ENCODE measurements at regions not wholly inside any gene's neighbourhood (a gene's known extent, or its start where the extent isn't known, plus 50 kb on each side); places are given as distances from the start of the nearest gene placed in this dataset.

DNA sequence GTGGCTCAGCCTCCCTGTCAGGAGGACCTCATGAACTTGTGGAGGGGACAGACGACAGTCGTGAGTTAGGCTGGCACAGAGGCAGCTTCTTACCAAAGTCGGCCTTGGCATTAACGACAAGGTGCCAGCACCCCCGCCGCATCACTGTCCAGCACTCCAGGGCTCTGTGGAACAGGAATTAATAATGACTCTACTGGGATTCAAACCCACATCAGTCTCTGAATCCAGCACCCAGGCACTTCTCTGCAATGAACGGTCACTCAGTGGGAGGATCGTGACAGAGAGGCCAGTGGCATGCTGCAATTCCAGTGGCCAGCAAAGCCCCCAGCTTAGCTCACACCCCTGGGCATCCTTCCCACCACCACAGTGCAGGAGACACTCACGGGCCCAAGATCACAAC, 263.3 kb upstream of the ADAMTS16 start:
- Histone ChIP-seq H3K4me1 (ENCODE audit: insufficient read depth) (peaks cover 3% of the 10 kb centered on the region), H3K36me3 (no peaks in the 10 kb centered on the region), H3K9me3 (no peaks in the 10 kb centered on the region), H3K4me3 (no peak overlapping the region), H3K27ac (no peak overlapping the region), H3K27me3 (no peaks in the 10 kb centered on the region)
- TF ChIP-seq EP300 (IDR thresholded peaks at IDR 0.05) (no peak), POLR2A (IDR thresholded peaks at IDR 0.05) (no peak)
- TF ChIP-seq, protein P1, sequence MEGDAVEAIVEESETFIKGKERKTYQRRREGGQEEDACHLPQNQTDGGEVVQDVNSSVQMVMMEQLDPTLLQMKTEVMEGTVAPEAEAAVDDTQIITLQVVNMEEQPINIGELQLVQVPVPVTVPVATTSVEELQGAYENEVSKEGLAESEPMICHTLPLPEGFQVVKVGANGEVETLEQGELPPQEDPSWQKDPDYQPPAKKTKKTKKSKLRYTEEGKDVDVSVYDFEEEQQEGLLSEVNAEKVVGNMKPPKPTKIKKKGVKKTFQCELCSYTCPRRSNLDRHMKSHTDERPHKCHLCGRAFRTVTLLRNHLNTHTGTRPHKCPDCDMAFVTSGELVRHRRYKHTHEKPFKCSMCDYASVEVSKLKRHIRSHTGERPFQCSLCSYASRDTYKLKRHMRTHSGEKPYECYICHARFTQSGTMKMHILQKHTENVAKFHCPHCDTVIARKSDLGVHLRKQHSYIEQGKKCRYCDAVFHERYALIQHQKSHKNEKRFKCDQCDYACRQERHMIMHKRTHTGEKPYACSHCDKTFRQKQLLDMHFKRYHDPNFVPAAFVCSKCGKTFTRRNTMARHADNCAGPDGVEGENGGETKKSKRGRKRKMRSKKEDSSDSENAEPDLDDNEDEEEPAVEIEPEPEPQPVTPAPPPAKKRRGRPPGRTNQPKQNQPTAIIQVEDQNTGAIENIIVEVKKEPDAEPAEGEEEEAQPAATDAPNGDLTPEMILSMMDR (IDR thresholded peaks at IDR 0.05): no peak
- intact Hi-C loops (cut with DNase I): loop anchor here in 3 of 4 donors (5.0 to 10.0 kb wide), 2 partner anchors 528 to 540 kb away; no protein-coding TSS in a partner anchor
- WGBS, 3 donors: 85 to 89% (median 87%) methylated on average over 9 of the region's 9 CpGs
- no peak for DNase-seq

DNA sequence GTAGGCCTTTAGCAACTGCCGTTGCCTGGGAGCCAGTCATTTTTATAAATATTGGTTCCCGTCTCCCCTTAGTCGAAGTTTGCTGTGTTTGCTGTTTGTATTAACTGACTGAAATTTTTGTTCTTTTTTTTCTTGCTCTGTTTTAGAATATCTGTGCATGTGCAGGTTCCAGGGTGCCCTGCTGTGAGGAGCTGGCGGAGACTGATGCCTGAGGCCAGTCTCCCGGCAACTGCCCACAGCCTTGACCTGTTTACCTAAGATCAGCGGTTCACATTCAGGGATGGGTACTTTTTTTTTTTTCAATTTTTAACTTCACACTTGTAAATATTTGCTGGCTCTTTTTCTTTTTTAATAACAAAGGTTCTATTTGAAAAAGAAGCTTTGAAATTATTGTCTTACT, 262.6 kb upstream of the ADAMTS16 start:
- Histone ChIP-seq H3K9me3 (no peaks in the 10 kb centered on the region), H3K4me1 (ENCODE audit: insufficient read depth) (peaks cover 6% of the 10 kb centered on the region), H3K27ac (no peak overlapping the region), H3K27me3 (no peaks in the 10 kb centered on the region), H3K4me3 (no peak overlapping the region), H3K36me3 (no peaks in the 10 kb centered on the region)
- WGBS, 3 donors: 74 to 89% (median 79%) methylated on average over 6 of the region's 6 CpGs
- TF ChIP-seq, protein P1 (IDR thresholded peaks at IDR 0.05): no peak
- no peak for TF ChIP-seq POLR2A (IDR thresholded peaks at IDR 0.05)
- DNase-seq: no peak
- intact Hi-C loops (cut with DNase I): loop anchor here in 3 of 4 donors (5.0 to 10.0 kb wide), 2 partner anchors 527 to 540 kb away; no protein-coding TSS in a partner anchor

DNA sequence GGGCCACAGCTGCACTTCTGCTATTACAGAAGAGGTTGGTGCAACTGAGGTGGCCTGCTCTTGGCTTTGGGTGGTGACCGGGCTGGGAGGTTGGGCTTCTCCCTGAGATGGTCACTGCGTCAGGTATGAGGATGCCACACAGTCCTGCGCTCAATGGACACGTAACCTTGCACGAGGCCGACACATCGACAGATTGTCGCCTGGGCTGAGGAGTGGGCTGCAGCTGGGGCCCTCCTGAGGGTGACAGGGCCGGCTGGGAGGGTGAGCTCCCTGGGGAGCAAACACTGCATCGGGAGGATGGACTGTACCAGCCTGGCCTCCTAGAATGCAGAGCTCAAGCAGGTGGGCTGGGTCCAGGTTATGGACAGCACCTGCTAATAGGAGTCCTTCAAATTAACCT, 261.1 kb upstream of the ADAMTS16 start:
- no peaks in the 10 kb centered on the region for H3K27me3 ChIP-seq
- intact Hi-C loops (cut with DNase I): loop anchor here in 3 of 4 donors (5.0 to 10.0 kb wide), 2 partner anchors 526 to 538 kb away; no protein-coding TSS in a partner anchor
- no peak overlapping the region for H3K27ac ChIP-seq
- 87 to 92% (median 91%) methylated on average over 10 of the region's 10 CpGs for WGBS, 3 donors
- H3K4me1 ChIP-seq (ENCODE audit: insufficient read depth): peaks cover 6% of the 10 kb centered on the region
- no peaks in the 10 kb centered on the region for H3K36me3 ChIP-seq
- H3K4me3 ChIP-seq: no peak overlapping the region
- no peaks in the 10 kb centered on the region for H3K9me3 ChIP-seq
- no peak for DNase-seq
- TF ChIP-seq EP300 (IDR thresholded peaks at IDR 0.05): no peak
- TF ChIP-seq, protein P1 (IDR thresholded peaks at IDR 0.05): no peak
- TF ChIP-seq POLR2A (IDR thresholded peaks at IDR 0.05): no peak

DNA sequence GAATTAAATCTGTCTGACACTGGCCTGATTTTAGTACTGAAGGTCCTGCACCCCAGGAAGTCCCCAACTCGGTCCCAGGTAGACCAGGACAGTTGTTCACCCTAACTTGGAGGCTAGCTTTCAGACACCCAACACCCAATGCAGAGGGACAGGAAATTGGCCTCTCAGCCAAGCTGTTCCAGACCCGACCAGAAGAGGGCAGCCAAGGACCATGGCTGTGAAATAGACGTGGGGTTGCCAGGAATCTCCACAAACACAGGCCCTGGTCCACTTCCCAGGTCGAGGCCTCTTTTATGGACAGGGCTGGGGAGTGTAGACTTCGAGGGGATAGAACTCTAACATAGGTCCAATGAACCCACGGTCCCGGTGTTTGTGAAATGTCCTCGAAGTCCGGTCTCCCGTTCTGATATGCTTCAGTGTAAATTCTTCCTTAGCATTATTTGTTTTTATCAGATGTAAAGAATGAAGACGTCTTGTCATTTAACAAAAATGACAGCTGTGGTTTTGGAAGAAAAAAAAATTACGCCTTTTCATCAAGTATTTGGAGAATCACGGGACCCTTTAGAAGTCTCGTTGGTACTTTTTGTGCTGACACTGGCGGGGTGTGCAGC, 260.3 kb upstream of the ADAMTS16 start:
- peak; percentile 85 to 94 (median 90) for DNase-seq
- WGBS, 3 donors: 32 to 40% (median 39%) methylated on average over 15 of the region's 15 CpGs

More for the DNA sequence above, 260.3 kb upstream of the ADAMTS16 start:
- intact Hi-C loops (cut with DNase I): loop anchor here (5.0 to 10.0 kb wide), 6 partner anchors 58 to 543 kb away; partner anchors contain the start of genes ADAMTS16 (in 1 of the 4) and ICE1 (in 1 of the 4)
- Histone ChIP-seq H3K4me1 (ENCODE audit: insufficient read depth) (peaks cover 6% of the 10 kb centered on the region), H3K27me3 (no peaks in the 10 kb centered on the region), H3K27ac (no peak overlapping the region), H3K4me3 (no peak overlapping the region), H3K9me3 (no peaks in the 10 kb centered on the region), H3K36me3 (no peaks in the 10 kb centered on the region)
- TF ChIP-seq, protein P1 (IDR thresholded peaks at IDR 0.05): peak; percentile 95 to 97 (median 95)
- TF ChIP-seq POLR2A (IDR thresholded peaks at IDR 0.05) (peak; percentile 32), EP300 (IDR thresholded peaks at IDR 0.05) (no peak)

All from ovary (tissue), 7 donors.